IMR-90 (cell line): ENCODE measurements at regions not wholly inside any gene's neighbourhood (a gene's known extent, or its start where the extent isn't known, plus 50 kb on each side); places are given as distances from the start of the nearest gene placed in this dataset.

Experiments
- CEBPB ChIP-seq: IDR thresholded peaks from 2 replicates; pipeline ENCODE4 v1.6.1; 2012; ENCODE audit warnings: low read depth, low read length, improper control_type of control experiment
- MXI1 ChIP-seq: IDR thresholded peaks from 2 replicates; pipeline ENCODE4 v1.6.1; 2012; ENCODE audit warnings: low read depth, mild to moderate bottlenecking, low read length, moderate library complexity, borderline replicate concordance
- POLR2A ChIP-seq: IDR thresholded peaks from 2 replicates; pipeline ENCODE4 v1.6.1; 2012; ENCODE audit warnings: mild to moderate bottlenecking, low read depth, low read length
- RAD21 ChIP-seq: IDR thresholded peaks from 2 replicates; pipeline ENCODE4 v1.6.1; 2012; ENCODE audit warnings: low read length, improper control_type of control experiment
- TF ChIP-seq, protein P1 (sequence below): conservative IDR thresholded peaks from 2 replicates; pipeline ENCODE4 v1.5.1; 2012; ENCODE audit warnings: mild to moderate bottlenecking, low read depth, low read length, improper control_type of control experiment

DNA sequence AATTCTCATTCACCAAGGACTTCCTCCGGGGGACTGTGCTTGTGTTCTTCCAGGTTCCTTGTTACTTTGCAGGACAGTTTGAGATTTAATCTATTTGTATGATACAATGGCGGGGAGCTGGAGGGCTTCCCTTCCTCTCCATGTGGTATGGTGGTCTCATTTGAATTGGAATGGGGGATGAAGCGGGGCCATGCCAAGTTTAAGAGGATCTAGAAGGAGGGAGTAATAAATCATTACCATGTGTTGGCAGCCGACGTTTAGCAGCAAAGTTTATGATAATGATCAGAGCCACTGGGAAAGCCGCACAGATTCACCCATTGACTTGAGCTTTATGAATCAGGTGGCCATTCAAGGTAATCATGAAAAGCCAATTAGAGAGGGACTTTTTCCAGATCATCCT lies 355.1 kb upstream of the MGMT start:
- TF ChIP-seq POLR2A (no peak), MXI1 (no peak), RAD21 (no peak), CEBPB (no peak)
- TF ChIP-seq, protein P1, sequence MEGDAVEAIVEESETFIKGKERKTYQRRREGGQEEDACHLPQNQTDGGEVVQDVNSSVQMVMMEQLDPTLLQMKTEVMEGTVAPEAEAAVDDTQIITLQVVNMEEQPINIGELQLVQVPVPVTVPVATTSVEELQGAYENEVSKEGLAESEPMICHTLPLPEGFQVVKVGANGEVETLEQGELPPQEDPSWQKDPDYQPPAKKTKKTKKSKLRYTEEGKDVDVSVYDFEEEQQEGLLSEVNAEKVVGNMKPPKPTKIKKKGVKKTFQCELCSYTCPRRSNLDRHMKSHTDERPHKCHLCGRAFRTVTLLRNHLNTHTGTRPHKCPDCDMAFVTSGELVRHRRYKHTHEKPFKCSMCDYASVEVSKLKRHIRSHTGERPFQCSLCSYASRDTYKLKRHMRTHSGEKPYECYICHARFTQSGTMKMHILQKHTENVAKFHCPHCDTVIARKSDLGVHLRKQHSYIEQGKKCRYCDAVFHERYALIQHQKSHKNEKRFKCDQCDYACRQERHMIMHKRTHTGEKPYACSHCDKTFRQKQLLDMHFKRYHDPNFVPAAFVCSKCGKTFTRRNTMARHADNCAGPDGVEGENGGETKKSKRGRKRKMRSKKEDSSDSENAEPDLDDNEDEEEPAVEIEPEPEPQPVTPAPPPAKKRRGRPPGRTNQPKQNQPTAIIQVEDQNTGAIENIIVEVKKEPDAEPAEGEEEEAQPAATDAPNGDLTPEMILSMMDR, result no peak
